SU-DHL-6 (cell line): ENCODE measurements at regions not wholly inside any gene's neighbourhood (a gene's known extent, or its start where the extent isn't known, plus 50 kb on each side); places are given as distances from the start of the nearest gene placed in this dataset.

Experiments used
- H2AFZ ChIP-seq: fragments of 200-600 bp; sonication (generic); 2 replicates; pipeline ENCODE4 v1.6.1; 2014; ENCODE audit warnings: low read depth, mild to moderate bottlenecking, moderate library complexity, mixed read lengths, antibody characterized with exemption, low read length; ENCODE audit not compliant: severe bottlenecking
- H3F3A ChIP-seq: fragments of 200-600 bp; shearing (Covaris generic); 2 replicates; pipeline ENCODE4 v1.6.0; 2016; ENCODE audit warnings: antibody characterized with exemption, mild to moderate bottlenecking; ENCODE audit not compliant: insufficient read depth
- H3K27ac ChIP-seq: fragments of 200-600 bp; sonication (generic); 2 replicates; pipeline ENCODE4 v1.5.1; 2016; ENCODE audit warnings: low read depth, mild to moderate bottlenecking, low read length, moderate library complexity, mixed read lengths
- H3K27me3 ChIP-seq: fragments of 200-600 bp; sonication (generic), shearing (Covaris generic); 2 replicates; pipeline ENCODE4 v1.6.0; 2014; ENCODE audit warnings: mild to moderate bottlenecking, low read length
- H3K36me3 ChIP-seq: fragments of 200-600 bp; sonication (generic); 2 replicates; pipeline ENCODE4 v1.6.1; 2014; ENCODE audit warnings: mild to moderate bottlenecking, low read length, mixed read lengths
- H3K4me2 ChIP-seq: fragments of 300-600, 200-600 bp; shearing (Covaris generic), sonication (generic); 2 replicates; pipeline ENCODE4 v1.6.0; 2014; ENCODE audit warnings: low read length, low read depth, mild to moderate bottlenecking; ENCODE audit not compliant: poor library complexity, severe bottlenecking
- H3K4me3 ChIP-seq: fragments of 200-600 bp; sonication (generic); 2 replicates; pipeline ENCODE4 v1.5.1; 2014; ENCODE audit warnings: antibody characterized with exemption, low read length, mild to moderate bottlenecking, mixed read lengths; ENCODE audit not compliant: insufficient read depth, poor library complexity, severe bottlenecking
- H3K79me2 ChIP-seq: fragments of 200-600 bp; sonication (generic); 2 replicates; pipeline ENCODE4 v1.6.1; 2014; ENCODE audit warnings: mild to moderate bottlenecking, low read length, moderate library complexity; ENCODE audit not compliant: insufficient read depth
- H3K9ac ChIP-seq: fragments of 200-600 bp; sonication (generic); 2 replicates; pipeline ENCODE4 v1.7.0; 2014; ENCODE audit warnings: mild to moderate bottlenecking, low read length
- H3K9me2 ChIP-seq: fragments of 200-600 bp; sonication (generic); replicated peaks from 2 replicates; pipeline ENCODE4 v1.6.1; 2014; ENCODE audit warnings: low read length; ENCODE audit not compliant: insufficient read depth
- H3K9me3 ChIP-seq: fragments of 200-600 bp; sonication (generic); 2 replicates; pipeline ENCODE4 v1.6.1; 2014; ENCODE audit warnings: low read length, mixed read lengths; ENCODE audit not compliant: insufficient read depth
- H4K20me1 ChIP-seq: fragments of 200-600 bp; sonication (generic); 2 replicates; pipeline ENCODE4 v1.6.1; 2014; ENCODE audit warnings: low read depth, mild to moderate bottlenecking, antibody characterized with exemption, low read length, moderate library complexity, mixed read lengths
- CTCF ChIP-seq: fragments of 200-600 bp; sonication (generic); IDR thresholded peaks from one replicate; pipeline ENCODE4 v1.5.1; 2017; ENCODE audit warnings: antibody characterized with exemption, mild to moderate bottlenecking, low read length, moderate library complexity; ENCODE audit not compliant: insufficient read depth, poor library complexity, severe bottlenecking
- EZH2phosphoT487 ChIP-seq: fragments of 200-600 bp; sonication (generic), shearing (Covaris generic); conservative IDR thresholded peaks from 2 replicates; pipeline ENCODE4 v1.6.1; 2018; ENCODE audit warnings: mild to moderate bottlenecking, antibody characterized with exemption, low read length, moderate library complexity, mixed read lengths

- H3F3A ChIP-seq: no peaks in the 10 kb centered on the region
Observed at GRCh38 chr12:59040043-59040442, 119.7 kb upstream of the LRIG3 start.

GRCh38 chr12:59039005-59039404 is 118.7 kb upstream of the LRIG3 start:
- Histone ChIP-seq H4K20me1 (no peaks in the 10 kb centered on the region; the same call in 1 of the 2 replicates), H3K27me3 (no peaks in the 10 kb centered on the region), H3F3A (no peaks in the 10 kb centered on the region), H3K9me3 (no peaks in the 10 kb centered on the region), H3K9me2 (no peaks in the 10 kb centered on the region), H2AFZ (no peak overlapping the region), H3K79me2 (no peaks in the 10 kb centered on the region), H3K4me2 (no peak overlapping the region), H3K27ac (no peak overlapping the region), H3K36me3 (no peaks in the 10 kb centered on the region), H3K4me3 (no peak overlapping the region), H3K9ac (no peak overlapping the region)
- TF ChIP-seq CTCF: no peak
- no peak for TF ChIP-seq EZH2phosphoT487

More at GRCh38 chr12:59040043-59040442, 119.7 kb upstream of the LRIG3 start:
- H3K36me3 ChIP-seq: no peaks in the 10 kb centered on the region
- no peaks in the 10 kb centered on the region for H3K9me2 ChIP-seq
- no peaks in the 10 kb centered on the region for H3K9me3 ChIP-seq
- H3K9ac ChIP-seq: no peak overlapping the region
- H3K79me2 ChIP-seq: no peaks in the 10 kb centered on the region
- no peak overlapping the region for H3K4me3 ChIP-seq
- no peaks in the 10 kb centered on the region; the same call in 1 of the 2 replicates for H4K20me1 ChIP-seq
- H3K27ac ChIP-seq: no peak overlapping the region
- H2AFZ ChIP-seq: no peak overlapping the region
- H3K4me2 ChIP-seq: no peak overlapping the region
- H3K27me3 ChIP-seq: no peaks in the 10 kb centered on the region
- TF ChIP-seq CTCF: no peak
- TF ChIP-seq EZH2phosphoT487: no peak

GRCh38 chr12:59036973-59037762 is 116.9 kb upstream of the LRIG3 start:
- no peaks in the 10 kb centered on the region for H3F3A ChIP-seq
- H3K4me3 ChIP-seq: no peak overlapping the region
- no peak overlapping the region for H3K9ac ChIP-seq
- no peaks in the 10 kb centered on the region for H3K27me3 ChIP-seq
- no peaks in the 10 kb centered on the region; the same call in 1 of the 2 replicates for H4K20me1 ChIP-seq
- H3K9me3 ChIP-seq: no peaks in the 10 kb centered on the region
- TF ChIP-seq EZH2phosphoT487 (no peak), CTCF (no peak)
- H2AFZ ChIP-seq: no peak overlapping the region
- no peak overlapping the region for H3K27ac ChIP-seq
- H3K9me2 ChIP-seq: no peaks in the 10 kb centered on the region
- no peaks in the 10 kb centered on the region for H3K36me3 ChIP-seq
- H3K79me2 ChIP-seq: no peaks in the 10 kb centered on the region
- H3K4me2 ChIP-seq: no peak overlapping the region
